HepG2 (cell line): ENCODE measurements at regions not wholly inside any gene's neighbourhood (a gene's known extent, or its start where the extent isn't known, plus 50 kb on each side); places are given as distances from the start of the nearest gene placed in this dataset.
A peak's percentile ranks its signal among the peaks of the same experiment; 100 is the strongest.

Experiments
- ATAC-seq: fragments of 200-7000 bp; cut with Tn5 transposase; 3 replicates; pipeline ENCODE4 v1.9.1; 2020; ENCODE audit warnings: mild to moderate bottlenecking, moderate library complexity
- BruUV-seq: library from RNA; stranded (reverse); fragments of 400-500 nt; replicated peaks from 2 replicates; lab custom pipeline; 2021; lab: Mats Ljungman, UMichigan
- CTCF ChIA-PET: fragments of 300-600 bp; formaldehyde crosslinking; extraction: SDS; loops from one replicate; lab custom pipeline; 2021; ENCODE audit warnings: low total read pairs, inconsistent platforms, low intra/inter-chr PET ratio; lab: Yijun Ruan, JAX
- POLR2A ChIA-PET: fragments of 350-600 bp; sonication (Branson Sonifier 250); formaldehyde crosslinking; loops from one replicate; lab custom pipeline; 2020; ENCODE audit warnings: antibody characterized with exemption, inconsistent platforms; lab: Yijun Ruan, JAX
- DNase-seq: peaks from one replicate; pipeline ENCODE4 v3.0.0-alpha.2; 2015; ENCODE audit warnings: low spot score
- FAIRE-seq: peaks from 3 replicates; lab custom pipeline; 2011; peaks lifted over from hg19 to GRCh38; lab: Jason Lieb, UNC
- H2AFZ ChIP-seq: one replicate; pipeline ENCODE4 v1.6.1; 2011; ENCODE audit warnings: low read length, inconsistent platforms
- H3K27ac ChIP-seq: fragments of 300-600 bp; 3 replicates; pipeline ENCODE4 v1.8.0; 2011; ENCODE audit warnings: mixed run types, mild to moderate bottlenecking, mixed read lengths, low read length, inconsistent platforms; ENCODE audit not compliant: insufficient read depth; ENCODE audit errors: extremely low read length
- H3K27me3 ChIP-seq, 2 experiments: fragments of 200-600 bp in 1 of 2; 2 replicates in 1 of 2; 3 replicates in 1 of 2; pipeline versions ENCODE4 v1.6.0 to v1.8.0; 2011; ENCODE audit warnings: low read length in 2 of 2, mild to moderate bottlenecking in 2 of 2, moderate library complexity in 2 of 2, inconsistent platforms in 1 of 2; ENCODE audit not compliant: insufficient read depth in 2 of 2, control insufficient read depth in 1 of 2
- H3K36me3 ChIP-seq, 2 experiments: fragments of 200-600 bp in 1 of 2; replicated peaks in 1 of 2; 2 replicates in 1 of 2; 3 replicates in 1 of 2; pipeline versions ENCODE4 v1.5.1 to v1.8.0; 2011; ENCODE audit warnings: low read length in 2 of 2, inconsistent platforms in 1 of 2; ENCODE audit not compliant: insufficient read depth in 2 of 2, control insufficient read depth in 1 of 2
- H3K4me1 ChIP-seq: 2 replicates; pipeline ENCODE4 v1.5.1; 2012; ENCODE audit warnings: low read length, inconsistent platforms; ENCODE audit not compliant: insufficient read depth
- H3K4me2 ChIP-seq: 2 replicates; pipeline ENCODE4 v1.6.0; 2011; ENCODE audit warnings: low read depth, low read length, inconsistent platforms
- H3K4me3 ChIP-seq, 3 experiments: fragments of 200-600 bp in 1 of 3; sonication (generic), shearing (Covaris generic) in 1 of 3; replicated peaks in 1 of 3; 2 replicates each; pipeline ENCODE4 v1.5.1; 2011 to 2016; ENCODE audit warnings: low read length in 3 of 3, inconsistent platforms in 2 of 3, low read depth in 2 of 3, mild to moderate bottlenecking in 2 of 3, control low read depth in 1 of 3, mixed read lengths in 1 of 3; ENCODE audit not compliant: insufficient read depth in 1 of 3
- H3K79me2 ChIP-seq: one replicate; pipeline ENCODE4 v1.6.1; 2011; ENCODE audit warnings: low read length, inconsistent platforms; ENCODE audit not compliant: insufficient read depth
- H3K9ac ChIP-seq: 2 replicates; pipeline ENCODE4 v1.6.0; 2011; ENCODE audit warnings: mild to moderate bottlenecking, low read depth, low read length, inconsistent platforms; ENCODE audit not compliant: insufficient read depth
- H3K9me3 ChIP-seq: 2 replicates; pipeline ENCODE4 v1.5.1; 2012; ENCODE audit warnings: mild to moderate bottlenecking, low read length
- H4K20me1 ChIP-seq: 2 replicates; pipeline ENCODE4 v1.6.0; 2011; ENCODE audit warnings: inconsistent platforms, mild to moderate bottlenecking, low read length, moderate library complexity; ENCODE audit not compliant: insufficient read depth
- CTCF ChIP-seq: sonication (generic); formaldehyde crosslinking; IDR thresholded peaks from 2 replicates; pipeline ENCODE4 v1.5.0; 2020; ENCODE audit warnings: mild to moderate bottlenecking, missing genetic modification reagents, moderate library complexity
- MYPOP ChIP-seq: sonication (generic); formaldehyde crosslinking; IDR thresholded peaks from 2 replicates; pipeline ENCODE4 v1.8.1; 2023; ENCODE audit warnings: mild to moderate bottlenecking, moderate library complexity, missing genetic modification reagents
- ZNF441 ChIP-seq: sonication (generic); formaldehyde crosslinking; IDR thresholded peaks from 2 replicates; pipeline ENCODE4 v1.7.0; 2021; ENCODE audit warnings: missing genetic modification reagents, borderline replicate concordance
- whole genome bisulfite sequencing: methylation state at CpG from one replicate; pipeline ENCODE4 v1.1.6; 2017; ENCODE audit warnings: low lambda C conversion rate; 5-methylcytosine and 5-hydroxymethylcytosine counted together
- in situ Hi-C: cut with HindIII; loops from 2 replicates; pipeline ENCODE4 v1.10.0; 2017; ENCODE audit warnings: low pct_unique_long_range_greater_than_20kb; ENCODE audit not compliant: extremely low pct_ligation_motif_present
- intact Hi-C: fragments of 100-400 bp; cut with micrococcal nuclease; formaldehyde crosslinking; loops from one replicate; pipeline ENCODE4 v1.10.0; 2022; ENCODE audit not compliant: unreplicated experiment
- TF ChIP-seq, protein P1 (sequence below): fragments of 450-650 bp; IDR thresholded peaks from 2 replicates; pipeline ENCODE4 v1.6.1; 2016
- TF ChIP-seq, protein P2 (sequence below): sonication (generic); formaldehyde crosslinking; conservative IDR thresholded peaks from 2 replicates; pipeline ENCODE4 v1.5.0; 2020; ENCODE audit warnings: missing genetic modification reagents
- TF ChIP-seq, protein P3 (sequence below): IDR thresholded peaks from 2 replicates; pipeline ENCODE4 v1.6.1; 2016

- in situ Hi-C loops (loop anchor here (25.0 kb wide), 1 partner anchor 732 kb away; no protein-coding TSS in a partner anchor), intact Hi-C loops (loop anchor here (5.0 kb wide), 2 partner anchors 737 to 882 kb away; no protein-coding TSS in a partner anchor)
- FAIRE-seq (no peak), DNase-seq (no peak), ATAC-seq (no peak)
- POLR2A ChIA-PET = no interaction called here
- H3K9me3 ChIP-seq = no peaks in the 10 kb centered on the region
- no peak overlapping the region for H3K27ac ChIP-seq
- H3K4me3 ChIP-seq = no peak overlapping the region
- H3K9ac ChIP-seq = no peak overlapping the region
- H3K27me3 ChIP-seq = peaks cover 0 to 1% of the 10 kb centered on the region in 2 experiments; a peak in 2 of 5 replicates
- CTCF ChIA-PET = no interaction called here
- no peak overlapping the region for H3K4me2 ChIP-seq
- H3K36me3 ChIP-seq = no peaks in the 10 kb centered on the region
- WGBS = 34% methylated on average over 9 of the region's 9 CpGs
- no peaks in the 10 kb centered on the region for H3K79me2 ChIP-seq
- peaks cover 49% of the 10 kb centered on the region for H3K4me1 ChIP-seq
- no peaks in the 10 kb centered on the region for H4K20me1 ChIP-seq
- BruUV-seq = no TSS peak
- TF ChIP-seq, protein P1, sequence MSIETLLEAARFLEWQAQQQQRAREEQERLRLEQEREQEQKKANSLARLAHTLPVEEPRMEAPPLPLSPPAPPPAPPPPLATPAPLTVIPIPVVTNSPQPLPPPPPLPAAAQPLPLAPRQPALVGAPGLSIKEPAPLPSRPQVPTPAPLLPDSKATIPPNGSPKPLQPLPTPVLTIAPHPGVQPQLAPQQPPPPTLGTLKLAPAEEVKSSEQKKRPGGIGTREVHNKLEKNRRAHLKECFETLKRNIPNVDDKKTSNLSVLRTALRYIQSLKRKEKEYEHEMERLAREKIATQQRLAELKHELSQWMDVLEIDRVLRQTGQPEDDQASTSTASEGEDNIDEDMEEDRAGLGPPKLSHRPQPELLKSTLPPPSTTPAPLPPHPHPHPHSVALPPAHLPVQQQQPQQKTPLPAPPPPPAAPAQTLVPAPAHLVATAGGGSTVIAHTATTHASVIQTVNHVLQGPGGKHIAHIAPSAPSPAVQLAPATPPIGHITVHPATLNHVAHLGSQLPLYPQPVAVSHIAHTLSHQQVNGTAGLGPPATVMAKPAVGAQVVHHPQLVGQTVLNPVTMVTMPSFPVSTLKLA = 0 out of 2 replicates have a peak, but pooled peaks have one; percentile 46
- TF ChIP-seq MYPOP (CRISPR knock-in tag) = no peak
- H2AFZ ChIP-seq = no peak overlapping the region
Measured at GRCh38 chr14:89029961-89030694, 205.7 kb downstream of the TTC8 start.

DNA sequence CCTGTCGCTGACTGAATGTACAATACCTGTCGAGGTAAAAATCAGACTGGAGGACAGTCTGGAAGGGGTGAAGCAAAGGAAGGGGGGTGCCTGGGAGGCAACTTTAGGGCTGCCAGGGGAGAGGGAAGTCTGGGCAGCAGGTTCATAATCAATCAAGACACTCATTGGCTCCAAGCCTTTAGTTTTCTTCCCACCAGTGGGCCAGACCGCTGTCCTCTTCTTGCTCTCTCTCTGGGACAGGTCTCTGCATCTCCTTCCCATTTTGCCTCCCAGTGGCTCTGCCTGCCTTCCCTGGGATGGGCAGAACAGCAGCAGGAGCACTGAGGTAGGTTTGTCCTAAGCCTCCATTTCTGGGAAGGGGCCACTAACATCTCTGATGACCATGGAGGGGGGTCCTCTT, 206.5 kb downstream of the TTC8 start:
- no peak for FAIRE-seq
- POLR2A ChIA-PET = no interaction called here
- Histone ChIP-seq H3K4me1 (peaks cover 45% of the 10 kb centered on the region), H3K27ac (no peak overlapping the region), H3K9ac (no peak overlapping the region), H2AFZ (no peak overlapping the region), H3K36me3 (no peaks in the 10 kb centered on the region), H3K27me3 (peaks cover 0 to 5% of the 10 kb centered on the region in 2 experiments; a peak in 1 of 5 replicates), H3K9me3 (no peaks in the 10 kb centered on the region), H4K20me1 (no peaks in the 10 kb centered on the region), H3K79me2 (no peaks in the 10 kb centered on the region), H3K4me2 (no peak overlapping the region), H3K4me3 (no peak overlapping the region)
- CTCF ChIA-PET = no interaction called here
- intact Hi-C loops (no loop called here), in situ Hi-C loops (loop anchor here (25.0 kb wide), 1 partner anchor 731 kb away; no protein-coding TSS in a partner anchor)
- no TSS peak for BruUV-seq
- ATAC-seq = no peak
- no peak for DNase-seq
- 41% methylated on average over 3 of the region's 3 CpGs for WGBS
- TF ChIP-seq, protein P2, sequence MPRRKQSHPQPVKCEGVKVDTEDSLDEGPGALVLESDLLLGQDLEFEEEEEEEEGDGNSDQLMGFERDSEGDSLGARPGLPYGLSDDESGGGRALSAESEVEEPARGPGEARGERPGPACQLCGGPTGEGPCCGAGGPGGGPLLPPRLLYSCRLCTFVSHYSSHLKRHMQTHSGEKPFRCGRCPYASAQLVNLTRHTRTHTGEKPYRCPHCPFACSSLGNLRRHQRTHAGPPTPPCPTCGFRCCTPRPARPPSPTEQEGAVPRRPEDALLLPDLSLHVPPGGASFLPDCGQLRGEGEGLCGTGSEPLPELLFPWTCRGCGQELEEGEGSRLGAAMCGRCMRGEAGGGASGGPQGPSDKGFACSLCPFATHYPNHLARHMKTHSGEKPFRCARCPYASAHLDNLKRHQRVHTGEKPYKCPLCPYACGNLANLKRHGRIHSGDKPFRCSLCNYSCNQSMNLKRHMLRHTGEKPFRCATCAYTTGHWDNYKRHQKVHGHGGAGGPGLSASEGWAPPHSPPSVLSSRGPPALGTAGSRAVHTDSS (CRISPR knock-in tag) = no peak
- no peak for TF ChIP-seq ZNF441 (CRISPR knock-in tag)
- TF ChIP-seq, protein P3, sequence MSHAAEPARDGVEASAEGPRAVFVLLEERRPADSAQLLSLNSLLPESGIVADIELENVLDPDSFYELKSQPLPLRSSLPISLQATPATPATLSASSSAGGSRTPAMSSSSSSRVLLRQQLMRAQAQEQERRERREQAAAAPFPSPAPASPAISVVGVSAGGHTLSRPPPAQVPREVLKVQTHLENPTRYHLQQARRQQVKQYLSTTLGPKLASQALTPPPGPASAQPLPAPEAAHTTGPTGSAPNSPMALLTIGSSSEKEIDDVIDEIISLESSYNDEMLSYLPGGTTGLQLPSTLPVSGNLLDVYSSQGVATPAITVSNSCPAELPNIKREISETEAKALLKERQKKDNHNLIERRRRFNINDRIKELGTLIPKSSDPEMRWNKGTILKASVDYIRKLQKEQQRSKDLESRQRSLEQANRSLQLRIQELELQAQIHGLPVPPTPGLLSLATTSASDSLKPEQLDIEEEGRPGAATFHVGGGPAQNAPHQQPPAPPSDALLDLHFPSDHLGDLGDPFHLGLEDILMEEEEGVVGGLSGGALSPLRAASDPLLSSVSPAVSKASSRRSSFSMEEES (CRISPR knock-in tag) = no peak
- TF ChIP-seq CTCF (CRISPR knock-in tag) = no peak
